HG03135 (cell line): ENCODE measurements at regions not wholly inside any gene's neighbourhood (a gene's known extent, or its start where the extent isn't known, plus 50 kb on each side); places are given as distances from the start of the nearest gene placed in this dataset.
A peak's percentile ranks its signal among the peaks of the same experiment; 100 is the strongest.
"Not testable (repeated sequence)": the region's sequence is repeated elsewhere in the genome, so short reads cannot be mapped to it uniquely, and the experiment has no call there.

Source experiments
- ATAC-seq: cut with Tn5 transposase; IDR thresholded peaks from one replicate; pipeline ENCODE4 v1.9.1; 2021; ENCODE audit warnings: mild to moderate bottlenecking, moderate library complexity; ENCODE audit not compliant: unreplicated experiment

DNA sequence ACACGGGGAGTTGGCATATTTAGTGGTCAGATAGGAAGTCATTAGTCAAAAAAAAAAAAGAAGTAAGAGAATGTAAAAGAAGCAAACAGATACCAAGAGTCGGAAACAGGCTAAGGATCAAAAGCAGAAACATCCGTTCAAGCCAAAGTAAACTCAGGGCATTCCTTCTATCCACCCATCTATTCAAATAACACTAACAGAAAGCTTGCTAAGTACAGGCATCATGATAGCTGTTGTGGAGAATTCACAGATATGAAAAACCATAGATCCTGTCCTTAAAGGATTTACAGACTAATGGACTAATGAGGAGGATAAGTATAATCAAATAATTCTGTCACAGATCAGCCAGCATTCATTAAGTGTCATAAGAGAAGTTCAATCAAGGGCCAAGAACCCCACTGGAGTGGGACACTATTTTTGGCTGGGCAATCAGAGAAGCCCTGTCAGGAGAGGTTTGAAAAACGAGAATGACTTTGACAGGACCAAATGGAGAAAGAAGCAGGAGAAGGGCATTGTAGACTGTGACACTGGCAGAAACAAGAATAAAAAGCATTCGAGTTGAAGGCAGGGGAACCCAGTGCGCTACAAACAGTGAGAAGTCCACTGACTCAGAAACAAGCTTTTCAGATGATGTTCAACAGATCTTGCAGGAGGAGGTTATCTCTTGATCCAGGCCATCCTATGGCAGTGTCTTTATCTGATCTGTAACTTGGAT, 154.2 kb upstream of the TSLP start:
- no peak for ATAC-seq

DNA sequence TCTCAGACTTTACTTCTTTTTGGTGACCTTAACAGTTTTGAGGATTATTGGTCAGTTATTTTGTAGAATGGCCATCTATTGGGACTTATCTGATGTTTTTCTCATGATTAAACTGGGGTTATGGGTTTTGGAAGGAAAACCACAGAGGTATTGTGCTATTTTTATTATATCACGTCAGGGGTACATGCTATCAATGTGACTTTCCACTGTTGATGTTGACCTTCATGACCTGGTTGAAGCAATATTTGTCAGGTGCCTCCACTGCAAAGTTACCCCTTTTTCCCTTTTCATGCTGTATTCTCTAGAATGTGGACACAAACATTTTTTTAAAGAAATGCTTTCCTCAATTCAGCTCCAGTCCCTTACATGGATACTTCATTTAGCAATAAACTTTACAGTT, 152.8 kb upstream of the TSLP start:
- no peak for ATAC-seq

DNA sequence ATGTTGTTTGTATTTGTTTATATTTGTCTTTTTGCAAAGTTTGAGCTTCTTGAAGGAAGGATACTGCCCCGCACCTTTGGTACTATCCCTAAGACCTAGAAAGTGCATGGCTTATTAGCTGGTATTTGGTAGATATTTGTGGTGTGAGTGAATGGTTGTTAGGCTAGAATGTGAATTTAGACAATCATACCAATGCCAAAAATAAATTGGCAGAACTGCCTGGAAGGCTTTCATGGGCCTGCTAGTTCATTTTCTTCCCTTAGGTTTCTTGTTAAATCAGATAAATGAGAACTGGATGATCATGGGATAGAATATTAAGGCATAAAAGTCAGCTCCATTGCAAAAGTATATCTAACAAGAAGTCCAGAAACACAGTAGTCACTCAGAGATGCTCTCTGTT, 147.5 kb upstream of the TSLP start:
- no peak for ATAC-seq

DNA sequence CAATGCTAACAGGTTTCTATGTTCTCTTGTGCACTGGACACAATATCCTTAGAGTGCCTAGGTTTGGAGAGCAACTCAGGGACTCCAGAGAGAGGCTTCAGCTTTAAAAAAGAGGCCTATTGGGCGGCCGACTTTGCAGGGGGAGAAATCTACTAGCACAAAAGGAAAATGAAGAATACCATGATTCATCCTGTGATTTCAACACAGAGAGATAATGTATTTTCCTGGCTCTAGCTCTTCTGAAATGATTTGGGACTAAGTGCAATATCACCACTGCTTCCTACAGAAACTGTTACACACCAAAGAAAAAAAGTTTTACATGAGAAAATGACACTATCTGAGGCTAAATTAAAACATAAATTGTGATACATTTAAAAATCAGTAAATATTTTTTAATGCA, 146.1 kb upstream of the TSLP start:
- ATAC-seq = no peak

DNA sequence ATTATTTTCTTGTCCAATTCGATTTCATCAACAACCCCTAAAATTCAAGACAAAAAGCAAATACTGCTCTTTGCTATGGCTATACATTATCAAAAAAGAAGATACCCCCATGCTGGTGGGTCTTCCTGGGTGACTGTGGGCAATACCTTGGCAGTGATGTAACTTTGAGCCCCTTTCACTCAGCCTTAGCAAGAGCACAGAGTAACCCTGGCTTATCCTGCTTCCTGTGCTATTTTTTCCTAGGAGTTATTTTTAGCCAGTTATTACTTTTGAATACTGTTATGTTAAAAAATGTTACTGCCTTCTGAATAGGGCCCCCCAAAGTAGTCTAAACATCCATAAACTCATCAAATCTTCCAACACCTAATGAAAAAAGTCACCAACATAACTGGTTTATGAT, 145.6 kb upstream of the TSLP start:
- no peak for ATAC-seq

DNA sequence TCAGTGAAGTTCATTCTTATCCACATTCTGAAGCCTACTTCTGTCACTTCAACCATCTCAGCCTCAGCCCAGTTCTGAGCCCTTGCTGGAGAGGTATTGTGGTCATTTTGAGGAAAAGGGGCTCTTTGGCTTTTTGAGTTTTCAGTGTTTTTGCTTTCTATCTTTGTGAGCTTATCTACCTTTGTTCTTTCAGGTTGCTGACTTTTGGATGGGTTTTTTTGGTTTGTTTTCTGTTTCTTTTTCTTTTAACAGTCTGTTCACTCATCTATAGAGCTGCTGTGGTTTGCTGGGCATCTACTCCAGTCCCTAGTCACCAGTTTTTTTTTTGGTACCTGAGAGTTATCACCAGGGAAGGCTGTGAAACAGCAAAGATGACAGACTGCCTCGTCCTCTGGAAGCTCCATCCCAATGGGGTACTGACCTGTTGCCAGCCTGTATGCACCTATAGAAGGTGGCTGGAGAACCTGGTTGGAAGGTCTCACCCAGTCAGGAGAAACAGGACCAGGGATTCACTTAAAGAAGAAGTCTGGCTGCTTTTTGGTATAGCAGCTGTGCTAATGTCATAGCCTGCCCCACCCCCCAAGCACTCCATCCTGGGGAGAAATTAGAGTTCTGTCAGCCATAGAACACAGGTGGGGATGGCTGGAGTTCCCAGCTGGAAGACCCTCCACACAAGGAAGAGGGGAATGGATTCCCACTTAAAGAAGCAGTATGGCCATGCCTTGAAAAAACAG, 138.6 kb upstream of the TSLP start:
- ATAC-seq = peak; percentile 69

DNA sequence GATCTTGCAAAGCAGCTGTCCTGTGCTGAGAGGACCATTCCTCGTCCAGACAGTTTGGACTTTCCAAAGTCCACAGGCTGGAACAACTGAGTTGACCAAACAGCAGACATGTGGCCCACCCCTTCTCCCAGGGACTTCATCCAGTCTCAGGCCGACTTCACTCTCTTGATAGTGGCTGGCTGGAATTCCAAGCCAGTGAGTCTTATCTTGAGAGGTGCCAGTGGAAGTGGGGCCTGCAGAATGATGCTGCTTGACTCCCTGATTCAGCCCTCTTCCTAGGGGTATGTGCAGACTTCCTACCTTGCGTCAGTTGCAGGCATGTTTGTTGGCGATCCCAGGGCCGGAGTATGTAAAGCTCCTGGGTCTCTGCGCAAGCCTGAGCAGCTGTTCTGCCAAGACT, 131.4 kb upstream of the TSLP start:
- ATAC-seq = no peak

DNA sequence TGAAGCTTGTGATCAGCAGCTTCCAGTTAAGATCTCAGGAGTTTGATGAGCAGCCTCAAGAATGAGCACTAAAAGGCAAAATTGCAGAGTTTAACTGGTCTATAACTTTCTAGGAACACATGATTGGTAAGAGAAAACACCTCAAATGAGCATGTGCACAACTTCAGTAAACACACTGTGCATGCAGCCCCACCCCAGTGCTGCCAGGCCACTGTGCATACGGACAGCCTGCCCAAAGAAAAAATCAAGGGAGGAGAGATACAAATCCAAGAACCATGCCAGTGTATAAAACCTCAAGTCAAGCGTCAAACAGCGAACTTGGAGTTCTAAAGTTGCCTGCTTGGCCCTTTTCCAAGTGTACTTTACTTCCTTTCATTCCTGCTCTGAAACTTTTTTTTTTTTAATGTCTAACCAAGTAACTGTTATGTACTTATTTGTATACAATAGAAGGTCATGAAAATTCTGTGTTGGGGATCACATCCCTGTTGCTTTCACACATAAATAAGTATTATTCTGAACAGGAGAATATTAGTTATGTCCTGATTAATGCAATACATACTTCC, 125.6 kb upstream of the TSLP start:
- ATAC-seq = no peak

DNA sequence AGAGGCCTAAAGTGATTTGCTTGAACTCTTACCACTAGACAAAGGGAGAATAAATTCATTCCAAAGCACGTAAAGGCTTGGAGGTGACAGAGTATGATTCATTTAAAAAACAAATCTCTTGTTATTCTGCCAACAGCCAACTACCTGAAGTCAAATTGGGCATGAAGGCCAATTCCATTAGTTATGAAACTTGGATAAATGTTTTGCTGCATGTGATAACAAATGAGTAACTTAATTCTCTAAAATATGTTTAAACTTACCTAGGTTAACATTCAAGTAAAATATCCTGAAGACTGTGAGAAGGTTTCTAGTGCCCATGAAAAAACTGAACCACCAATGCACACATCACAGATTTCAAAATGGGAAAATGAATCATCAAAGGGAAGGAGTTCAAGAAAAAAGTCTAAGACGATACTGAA, 120.1 kb upstream of the TSLP start:
- ATAC-seq = no peak

DNA sequence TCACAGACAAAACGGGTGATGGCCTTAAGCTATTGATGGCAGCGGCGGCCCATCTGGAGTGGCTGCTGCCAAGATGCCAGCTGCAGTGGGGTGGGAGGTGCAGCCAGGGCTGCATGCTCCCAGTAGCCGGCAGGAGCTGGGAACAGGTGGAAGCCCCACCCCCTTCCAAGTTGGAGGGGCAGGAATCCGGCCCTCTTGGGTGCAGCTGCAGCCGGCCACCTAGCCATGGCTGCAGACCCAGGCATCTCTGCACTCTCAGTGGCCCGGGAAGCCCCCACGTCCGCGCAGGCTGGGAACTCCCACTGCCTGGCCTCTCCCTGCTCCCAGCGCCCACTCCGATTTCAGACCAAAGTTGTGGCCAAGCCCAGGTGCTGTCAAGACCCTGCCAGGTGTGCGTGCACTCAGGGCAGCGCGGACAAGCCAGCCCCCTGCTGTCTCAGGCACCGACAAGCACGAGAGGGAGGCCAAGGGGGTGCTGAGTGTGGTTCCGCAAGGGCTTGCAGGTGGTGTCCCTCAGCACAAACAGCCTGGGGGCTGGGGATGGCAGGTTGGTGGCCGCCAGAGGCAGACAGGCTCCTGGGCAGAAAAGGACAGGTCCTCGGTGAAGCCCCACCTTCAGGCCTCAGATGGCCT, 115.1 kb upstream of the TSLP start:
- no peak for ATAC-seq

DNA sequence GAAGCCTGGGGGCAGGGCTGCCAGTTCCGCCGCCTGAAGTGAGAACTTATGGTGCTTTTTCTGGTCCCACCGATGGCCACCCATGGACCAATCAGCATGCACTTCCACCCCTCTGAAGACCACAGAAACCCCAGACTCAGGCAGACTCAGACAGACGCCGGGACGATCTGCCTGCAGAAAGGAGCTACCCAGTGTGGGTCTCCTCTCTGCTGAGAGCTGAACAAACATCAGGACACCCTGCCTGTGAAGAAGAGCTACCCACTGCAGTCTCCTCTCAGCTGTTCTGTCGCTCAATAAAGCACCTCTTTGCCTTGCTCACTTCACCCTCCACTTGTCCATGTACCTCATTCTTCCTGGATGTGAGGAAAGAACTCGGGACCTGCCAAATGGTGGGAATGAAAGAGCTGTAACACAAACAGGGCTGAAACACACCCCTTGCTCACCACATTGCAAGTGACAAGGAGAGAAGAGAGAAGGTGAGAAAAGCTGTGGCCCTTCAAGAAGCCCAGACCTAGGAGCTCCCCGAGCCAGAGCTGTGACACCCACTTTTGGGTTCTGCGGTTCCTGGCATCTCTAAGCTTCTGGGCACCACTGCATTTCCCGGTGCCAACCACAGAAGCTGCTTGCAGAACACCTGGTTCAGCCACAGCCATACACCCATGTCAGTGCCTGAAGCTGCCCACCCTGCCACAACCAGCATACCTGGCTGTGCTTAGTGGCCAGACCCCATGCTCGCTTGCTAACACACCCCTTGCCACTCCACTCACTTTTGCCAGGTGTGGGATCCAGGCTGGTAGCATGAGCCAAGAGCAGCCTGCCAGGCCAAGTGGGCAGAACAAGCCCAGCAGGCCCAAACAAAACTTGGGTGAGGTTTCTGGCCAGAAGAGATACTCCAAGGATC, 114.3 kb upstream of the TSLP start:
- no peak for ATAC-seq

DNA sequence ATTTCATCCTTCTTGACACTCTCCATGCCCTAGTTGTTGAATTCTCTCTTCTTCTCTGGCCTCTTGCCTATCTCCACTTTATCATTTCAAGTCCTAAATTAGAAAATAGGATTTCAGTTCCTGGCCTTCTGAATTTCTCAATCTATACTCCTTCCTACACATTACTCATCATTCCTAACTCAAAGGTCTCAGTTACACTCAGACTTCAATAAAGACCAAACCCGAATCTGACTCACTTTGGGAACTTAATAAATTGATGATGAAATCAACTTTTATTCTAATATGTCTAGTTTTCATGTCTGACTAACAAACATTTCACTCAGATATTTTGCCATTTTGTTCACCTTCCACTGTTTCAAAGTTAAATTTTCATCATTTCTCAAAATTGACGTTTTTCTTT, 113.6 kb upstream of the TSLP start:
- ATAC-seq = no peak

DNA sequence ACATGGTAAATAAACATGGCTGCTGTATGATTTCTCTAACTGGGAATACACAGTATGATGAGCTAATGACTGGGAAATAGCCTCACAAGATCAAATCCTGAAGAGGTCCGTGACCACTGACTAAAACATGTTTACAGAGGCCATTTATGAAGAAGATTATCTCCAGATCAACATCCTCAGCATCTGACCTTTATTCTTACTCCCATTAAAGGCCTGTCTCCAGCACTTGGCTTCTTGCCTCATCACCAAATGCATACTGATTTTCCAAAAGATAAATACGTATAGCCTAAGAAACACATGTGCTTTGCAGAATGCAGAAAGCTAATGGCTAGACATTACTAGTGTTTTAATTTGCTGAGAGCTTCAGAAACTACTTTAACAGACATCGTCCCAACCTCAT, 108.0 kb upstream of the TSLP start:
- no peak for ATAC-seq

DNA sequence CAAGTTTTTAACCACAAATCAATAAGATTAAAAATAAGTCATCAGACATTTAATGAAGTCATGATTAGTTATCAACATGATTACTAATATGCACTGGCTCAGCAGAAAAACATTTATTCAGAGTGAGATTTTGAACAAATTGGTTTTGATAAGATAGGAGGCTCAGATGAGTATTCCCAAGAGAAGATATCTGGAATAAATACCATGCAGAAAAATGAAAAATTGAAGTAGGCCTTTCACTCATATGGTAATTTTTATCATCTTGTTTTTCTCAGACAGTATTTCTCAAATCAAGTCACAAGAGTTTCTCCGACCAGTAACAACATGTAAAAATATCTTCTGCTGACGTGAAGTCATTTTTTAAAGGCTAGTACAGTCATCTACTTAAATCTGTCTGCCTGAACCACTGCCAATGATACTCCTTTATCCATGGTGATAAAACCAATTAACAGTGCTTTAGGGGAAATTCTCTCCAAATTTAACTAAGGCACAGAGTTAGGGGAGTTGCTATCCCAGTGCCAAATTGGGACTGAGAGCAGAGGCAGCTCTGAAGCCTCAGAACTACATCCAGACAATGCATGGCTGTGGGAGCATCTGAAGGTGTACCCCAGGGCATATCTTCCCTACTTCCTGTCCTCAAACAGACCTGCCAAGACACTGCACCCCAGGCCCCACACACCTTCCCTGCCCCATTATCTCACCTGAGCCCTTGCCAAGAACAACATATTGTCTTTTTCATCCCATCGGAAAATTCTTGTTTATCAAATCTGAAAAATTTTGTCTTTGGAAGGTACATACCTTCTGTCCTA, 105.5 kb upstream of the TSLP start:
- ATAC-seq = no peak

DNA sequence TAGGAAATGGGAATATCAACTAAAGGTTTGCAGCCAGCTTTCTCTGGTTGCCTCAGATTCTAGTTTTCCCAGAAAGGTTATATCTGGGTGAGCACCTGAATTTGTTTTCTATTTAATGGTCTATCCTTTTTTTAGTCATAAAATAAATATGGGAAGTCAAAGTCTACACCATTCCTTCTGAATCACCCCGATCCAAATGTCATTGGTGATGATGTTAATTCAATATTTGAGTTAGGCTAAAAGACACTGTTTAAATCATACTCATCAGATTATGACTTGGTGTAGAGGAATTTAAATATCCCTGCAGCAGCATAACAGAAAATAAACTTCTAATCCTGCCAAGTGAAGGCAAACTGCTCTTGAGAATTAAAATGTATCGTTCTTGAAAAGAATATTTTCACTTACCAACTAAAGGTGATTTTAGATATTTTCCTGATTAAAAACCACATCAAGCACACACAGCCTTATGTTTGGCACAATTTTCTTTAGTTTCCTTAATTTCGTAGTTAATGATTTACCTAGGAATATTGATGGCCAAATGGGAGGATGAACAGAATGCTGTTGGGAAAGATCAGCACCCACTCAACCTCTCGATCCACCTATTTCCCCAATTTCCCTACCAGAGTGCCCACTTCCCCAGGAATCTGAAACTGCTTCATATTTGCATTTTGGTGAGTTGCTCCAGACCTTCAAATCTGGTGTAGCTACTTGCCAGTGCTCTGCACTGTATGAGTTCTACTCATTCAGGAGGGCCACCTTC, 103.1 kb upstream of the TSLP start:
- no peak for ATAC-seq

DNA sequence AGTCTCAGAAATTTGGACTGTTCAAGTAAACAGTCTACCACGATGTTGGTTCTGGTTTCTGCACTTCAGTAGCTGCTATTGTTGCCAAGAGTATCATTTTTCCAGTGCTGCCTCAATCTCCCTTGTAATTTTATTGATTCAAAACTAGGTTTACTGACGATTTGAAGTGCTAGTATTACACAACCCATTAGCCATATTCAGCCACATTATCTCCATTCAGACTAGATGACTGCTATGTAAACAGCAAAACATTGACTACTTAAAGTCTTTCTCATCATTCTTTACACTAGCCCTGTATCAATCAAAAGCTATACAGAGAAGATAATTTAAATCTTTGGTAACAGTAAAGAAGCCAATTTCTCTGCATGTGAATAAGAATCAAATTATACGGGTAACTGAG, 102.0 kb upstream of the TSLP start:
- no peak for ATAC-seq

DNA sequence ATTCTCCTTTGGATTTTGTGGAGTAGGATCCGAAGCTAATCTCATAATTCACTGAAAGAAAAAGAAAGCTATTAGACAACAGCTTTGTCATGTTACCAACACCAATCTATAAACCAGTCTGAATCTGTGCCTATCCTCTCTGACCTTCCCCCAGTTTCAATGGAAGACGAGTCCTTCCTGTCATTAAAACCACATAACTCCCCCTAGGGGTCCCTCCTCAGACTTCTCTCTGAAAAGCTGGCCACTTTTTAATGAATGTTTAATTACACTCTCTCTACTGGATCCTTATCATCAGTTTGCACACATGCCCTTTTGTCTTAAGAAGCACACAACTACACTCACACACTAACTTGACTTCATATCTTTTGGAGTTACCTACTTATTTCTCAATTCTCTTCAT, 98.0 kb upstream of the TSLP start:
- no peak for ATAC-seq

DNA sequence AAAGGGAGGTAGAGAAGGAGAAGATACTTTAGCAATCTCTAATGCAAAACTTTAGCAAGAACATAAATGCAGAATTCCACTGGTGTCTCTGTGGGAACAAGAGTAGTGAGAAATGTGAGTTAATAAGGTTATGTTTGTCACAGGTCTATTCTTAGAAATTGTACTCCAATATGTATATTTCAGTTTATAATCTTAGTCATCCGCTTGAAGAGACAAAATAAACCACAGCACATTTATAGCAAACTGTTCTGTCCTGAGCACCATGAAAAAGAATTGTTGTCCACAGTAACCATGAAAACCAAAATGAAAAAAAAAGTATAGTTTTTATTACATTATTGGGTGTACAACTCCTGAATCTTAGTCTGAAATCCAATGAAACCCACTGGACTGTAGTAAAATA, 93.6 kb upstream of the TSLP start:
- no peak for ATAC-seq

DNA sequence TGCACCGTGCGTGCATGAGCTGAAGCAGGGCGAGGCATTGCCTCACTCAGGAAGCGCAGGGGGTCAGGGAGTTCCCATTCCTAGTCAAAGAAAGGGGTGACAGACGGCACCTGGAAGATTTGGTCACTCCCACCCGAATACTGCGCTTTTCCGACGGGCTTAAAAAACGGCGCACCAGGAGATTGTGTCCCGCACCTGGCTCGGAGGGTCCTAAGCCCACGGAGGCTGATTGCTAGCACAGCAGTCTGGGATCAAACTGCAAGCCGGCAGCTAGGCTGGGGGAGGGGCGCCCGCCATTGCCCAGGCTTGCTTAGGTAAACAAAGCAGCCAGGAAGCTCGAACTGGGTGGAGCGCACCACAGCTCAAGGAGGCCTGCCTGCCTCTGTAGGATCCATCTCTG, 85.6 kb upstream of the TSLP start:
- ATAC-seq = not testable (repeated sequence)
